Astrocyte of the spinal cord (primary cell): ENCODE measurements at regions not wholly inside any gene's neighbourhood (a gene's known extent, or its start where the extent isn't known, plus 50 kb on each side); places are given as distances from the start of the nearest gene placed in this dataset.

Experiments used
- DNase-seq: peaks from one replicate; pipeline ENCODE4 v3.0.0; 2011; ENCODE audit warnings: low read depth, low spot score
- H3K4me3 ChIP-seq: 2 replicates; pipeline ENCODE4 v1.5.1; 2011; ENCODE audit warnings: low read depth, mild to moderate bottlenecking, low read length, moderate library complexity
- CTCF ChIP-seq: IDR thresholded peaks from 2 replicates; pipeline ENCODE4 v1.5.1; 2012; ENCODE audit warnings: low read depth, mild to moderate bottlenecking, low read length, inconsistent platforms
- in situ Hi-C: cut with HindIII; loops from 2 replicates; pipeline ENCODE4 v1.10.0; 2017; ENCODE audit warnings: low sequenced_read_pairs

GRCh38 chr16:8184854-8185253, 405.5 kb downstream of the TMEM114 start:
- DNase-seq = no peak
- no peak overlapping the region for H3K4me3 ChIP-seq
- in situ Hi-C loops = no loop called here
- TF ChIP-seq CTCF = no peak

GRCh38 chr16:8183176-8184099, 406.9 kb downstream of the TMEM114 start:
- no peak for DNase-seq
- TF ChIP-seq CTCF = no peak
- H3K4me3 ChIP-seq = no peak overlapping the region
- in situ Hi-C loops = no loop called here

DNA sequence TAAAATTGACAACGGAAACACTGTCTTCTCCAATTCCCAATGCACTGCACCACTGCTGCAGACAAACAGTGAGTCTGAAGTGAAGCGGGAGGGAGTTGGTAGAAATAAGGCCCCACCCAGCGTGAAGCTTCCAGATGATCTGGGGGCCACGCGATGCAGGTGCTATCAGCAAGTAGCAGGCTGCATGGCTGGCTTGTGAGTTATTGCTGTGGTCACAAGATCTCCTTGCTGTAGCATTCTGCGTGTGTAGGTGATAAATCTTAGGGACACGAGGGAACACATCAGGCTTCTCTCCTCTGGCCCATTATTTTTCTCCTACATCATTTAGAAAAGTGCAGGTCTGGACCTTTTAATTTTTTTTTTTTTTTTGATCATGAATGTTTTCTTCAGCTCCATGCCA, 407.6 kb downstream of the TMEM114 start:
- no peak for TF ChIP-seq CTCF
- no peak overlapping the region for H3K4me3 ChIP-seq
- in situ Hi-C loops = no loop called here
- DNase-seq = no peak

DNA sequence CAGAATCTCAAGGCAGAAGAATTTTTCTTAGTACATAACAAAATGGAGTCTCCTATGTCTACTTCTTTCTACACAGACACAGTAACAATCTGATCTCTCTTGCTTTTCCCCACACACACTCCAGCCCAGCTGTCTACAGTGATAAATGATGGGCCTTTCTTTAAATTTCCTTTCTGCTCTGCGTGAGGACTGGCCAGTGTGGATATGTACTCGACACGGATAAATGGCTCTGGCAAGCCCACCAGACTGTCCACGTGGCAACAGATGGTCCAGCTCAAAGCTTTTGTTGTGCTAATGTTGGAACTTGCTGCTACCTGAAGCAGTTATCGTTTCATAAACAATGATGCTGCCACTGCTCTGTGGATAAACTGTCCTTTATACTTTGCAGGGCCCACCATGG, 410.7 kb downstream of the TMEM114 start:
- no peak for DNase-seq
- no peak for TF ChIP-seq CTCF
- in situ Hi-C loops = no loop called here

DNA sequence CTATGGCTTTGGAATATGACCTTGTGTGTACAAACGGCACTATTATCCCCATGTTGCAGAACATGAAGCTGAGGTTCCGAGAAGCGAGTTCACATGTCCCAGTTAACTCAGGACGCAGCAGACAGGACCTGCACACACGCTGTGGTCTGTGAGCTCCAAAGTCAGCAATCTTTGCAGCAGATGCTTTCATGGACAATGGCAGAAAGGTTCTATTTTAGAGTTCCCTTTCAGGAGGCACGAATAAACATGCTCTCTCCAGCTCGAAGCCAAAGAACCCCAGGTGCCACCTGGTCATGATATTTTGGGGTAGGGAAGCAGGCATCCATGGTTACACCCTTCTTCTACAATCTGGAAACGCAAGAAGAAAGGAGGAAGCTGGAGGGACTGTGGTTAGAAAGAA, 412.0 kb downstream of the TMEM114 start:
- DNase-seq = no peak
- in situ Hi-C loops = no loop called here
- no peak for TF ChIP-seq CTCF
- no peak overlapping the region for H3K4me3 ChIP-seq

More for the DNA sequence above, 410.7 kb downstream of the TMEM114 start:
- no peak overlapping the region for H3K4me3 ChIP-seq

DNA sequence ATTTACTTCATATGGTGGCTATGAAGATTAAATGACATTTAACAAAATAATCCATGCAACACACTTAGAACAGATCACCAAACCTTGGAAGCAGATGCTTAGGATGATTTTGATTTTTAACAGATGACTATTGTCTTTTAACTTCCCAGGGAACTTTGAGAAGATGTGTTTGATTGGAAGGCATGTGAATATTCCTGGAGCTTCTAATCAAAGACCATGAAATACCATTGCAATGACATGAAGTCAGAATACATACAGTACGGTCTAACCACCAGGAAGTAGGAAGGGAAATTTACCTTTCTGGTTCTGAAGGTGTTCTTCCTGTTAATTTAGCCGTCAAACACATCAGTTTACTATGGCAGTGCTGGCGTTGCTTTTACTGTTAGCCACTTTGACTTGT, 414.9 kb downstream of the TMEM114 start:
- DNase-seq = no peak
- in situ Hi-C loops = no loop called here
- no peak overlapping the region for H3K4me3 ChIP-seq
- no peak for TF ChIP-seq CTCF
